HG03135 (cell line): ENCODE measurements at regions not wholly inside any gene's neighbourhood (a gene's known extent, or its start where the extent isn't known, plus 50 kb on each side); places are given as distances from the start of the nearest gene placed in this dataset.

Experiments
- ATAC-seq: cut with Tn5 transposase; IDR thresholded peaks from one replicate; pipeline ENCODE4 v1.9.1; 2021; ENCODE audit warnings: mild to moderate bottlenecking, moderate library complexity; ENCODE audit not compliant: unreplicated experiment

DNA sequence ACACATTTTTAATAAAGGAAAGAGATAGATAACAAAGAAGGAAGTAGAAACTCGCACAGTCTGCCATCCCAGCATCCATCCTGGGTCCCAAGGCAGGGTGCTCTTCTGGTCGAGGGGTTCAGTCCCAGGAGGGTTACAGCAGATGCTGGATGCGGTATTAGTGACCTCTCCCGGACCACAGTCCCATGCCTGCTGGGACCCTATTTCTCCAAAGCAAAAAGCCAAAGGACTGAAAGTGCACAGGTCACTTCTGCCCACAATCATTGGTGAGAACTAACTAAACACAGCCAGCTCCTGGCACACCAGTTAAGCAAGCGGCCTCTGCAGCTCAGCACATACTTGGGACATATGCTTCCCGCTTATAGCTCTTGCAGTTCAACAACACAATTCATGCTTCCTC lies 96.1 kb upstream of the HABP2 start:
- ATAC-seq: no peak

DNA sequence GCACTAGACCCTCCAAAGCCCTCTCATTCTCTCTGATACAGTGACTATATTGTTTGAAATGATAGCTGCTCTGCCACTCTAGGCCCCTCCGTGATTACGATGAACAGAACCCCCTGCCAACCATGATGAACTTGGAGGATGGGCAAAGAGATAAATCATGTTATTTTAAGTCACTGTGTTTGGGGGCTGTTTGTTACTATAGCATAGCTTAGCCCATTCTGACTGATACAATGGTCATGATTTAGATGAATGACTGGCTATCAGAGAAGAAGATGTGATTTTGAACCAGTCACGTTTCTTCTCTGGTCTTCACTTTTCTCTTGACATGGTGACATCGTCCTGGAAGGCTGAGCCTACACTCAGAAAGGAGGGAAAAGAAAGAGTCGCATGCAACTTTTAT lies 95.4 kb upstream of the HABP2 start:
- ATAC-seq: no peak

DNA sequence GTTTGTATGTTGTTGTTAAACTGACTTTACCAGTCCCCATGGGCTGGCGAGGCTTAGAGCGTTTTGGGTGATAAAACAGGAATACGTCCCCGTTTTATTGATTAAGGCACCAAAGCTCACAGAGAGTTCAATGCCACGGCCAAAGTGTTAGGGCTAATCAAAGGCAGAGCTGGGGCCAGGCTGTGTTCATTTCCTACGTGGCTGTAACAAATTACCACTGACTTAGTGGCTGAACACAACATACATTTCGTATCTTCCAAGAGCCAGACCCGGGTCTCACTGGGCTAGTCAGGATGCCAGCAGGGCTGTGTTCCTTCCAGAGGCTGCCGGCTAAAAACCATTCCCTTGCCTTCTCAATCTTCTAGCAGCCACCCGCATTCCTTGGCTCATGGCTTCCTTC lies 94.4 kb upstream of the HABP2 start:
- no peak for ATAC-seq

DNA sequence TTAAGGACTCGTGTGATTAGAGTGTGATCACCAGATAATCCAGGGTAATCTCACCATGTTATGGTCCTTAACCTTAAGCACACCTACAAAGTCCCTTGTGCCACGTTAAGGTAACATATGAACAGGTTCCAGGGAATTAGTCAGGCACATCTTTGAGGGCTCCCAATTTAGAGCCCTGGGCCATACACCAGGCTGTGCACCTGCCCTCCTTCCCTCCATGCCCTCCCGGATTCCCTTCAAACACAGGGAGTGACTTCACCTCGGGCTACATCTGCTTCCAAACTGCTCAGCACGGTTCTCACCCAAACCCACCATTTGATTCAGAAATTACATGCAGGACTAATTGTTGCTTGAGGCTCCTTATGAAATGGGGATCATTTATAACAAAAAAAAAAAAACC lies 93.9 kb upstream of the HABP2 start:
- ATAC-seq: no peak

DNA sequence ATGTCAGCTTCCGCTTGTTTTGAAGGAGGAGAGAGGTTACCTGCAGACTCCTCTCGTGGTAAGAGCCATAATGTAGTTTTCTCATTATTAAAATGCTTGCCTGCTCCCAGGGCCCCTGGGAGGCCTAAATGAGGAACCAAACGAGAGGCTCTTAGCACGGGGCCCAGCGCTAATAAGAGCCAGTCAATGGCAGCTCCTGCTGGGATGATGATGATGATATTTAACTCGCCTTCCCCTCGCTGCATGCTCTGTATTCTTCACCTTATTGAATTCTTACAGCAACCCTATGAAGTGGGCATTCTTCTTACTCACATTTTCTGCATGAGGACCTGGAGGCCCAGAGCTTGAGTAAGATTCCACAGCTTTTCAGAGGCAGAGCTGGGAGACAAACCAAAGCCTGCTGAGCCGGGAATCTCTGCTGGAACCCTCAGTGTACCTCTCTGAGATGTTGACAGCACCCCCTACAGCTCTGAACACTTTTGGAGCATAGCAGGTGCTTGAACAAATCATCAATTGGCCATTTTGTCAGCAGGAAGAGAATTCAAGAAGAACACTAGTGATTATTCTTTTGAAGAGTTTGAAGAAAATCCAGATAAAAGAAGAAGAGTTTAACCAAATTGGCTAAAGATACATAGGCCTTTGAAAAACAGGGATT lies 93.1 kb upstream of the HABP2 start:
- ATAC-seq: no peak

DNA sequence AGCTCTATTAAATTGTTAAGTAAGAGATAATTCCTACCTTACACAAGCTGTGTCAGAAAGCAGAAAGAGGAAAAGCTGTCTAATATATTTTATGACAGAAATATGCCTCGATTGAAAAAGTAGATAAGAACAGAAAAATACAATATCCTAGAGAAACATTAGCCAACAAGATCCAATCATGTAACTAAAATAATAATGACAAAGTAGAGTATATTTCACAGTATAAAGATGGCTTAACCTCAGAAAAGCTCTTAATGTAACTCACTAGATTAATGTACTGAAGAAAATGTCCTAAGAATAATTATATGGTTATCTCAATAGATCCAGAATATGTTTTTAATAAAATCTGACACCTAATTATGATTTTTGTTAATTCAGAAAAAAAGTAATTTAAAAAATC lies 89.8 kb upstream of the HABP2 start:
- ATAC-seq: no peak

DNA sequence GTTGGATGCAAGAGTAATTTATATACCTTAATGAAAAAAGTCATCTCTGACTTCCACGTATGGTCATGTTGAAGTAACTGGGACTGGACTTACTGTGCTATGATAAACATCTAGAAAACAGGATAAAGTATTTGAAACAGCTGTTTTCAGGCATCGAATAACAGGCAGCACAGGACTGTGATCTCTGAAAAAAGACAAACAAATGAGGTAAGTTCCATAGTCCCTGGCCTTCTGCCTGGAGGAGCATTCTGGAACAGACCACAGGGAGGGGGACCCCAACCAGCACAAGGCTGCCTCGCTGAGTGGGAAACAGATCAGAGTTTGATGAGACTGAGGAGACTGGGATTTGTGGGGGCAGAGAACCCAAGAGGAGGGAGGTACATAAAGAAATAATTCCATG lies 89.1 kb upstream of the HABP2 start:
- ATAC-seq: no peak

DNA sequence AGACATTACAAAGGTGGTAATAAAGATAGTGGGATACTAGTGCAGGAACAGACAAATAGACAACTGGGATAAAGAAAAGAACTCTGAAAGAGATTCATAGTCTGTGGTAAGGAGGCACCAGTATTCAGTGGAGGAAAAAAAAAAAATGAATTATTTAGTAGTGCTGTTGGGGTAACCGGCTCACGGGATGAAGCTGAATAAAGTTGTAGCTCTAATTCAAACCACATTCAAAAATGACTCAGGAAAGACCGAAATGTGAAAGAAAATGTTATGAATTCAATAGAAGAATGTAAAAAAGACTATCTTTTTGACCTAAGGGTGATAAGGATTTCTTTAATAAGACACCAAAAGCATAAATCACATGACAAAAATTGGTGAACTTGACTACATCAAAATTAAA lies 83.1 kb upstream of the HABP2 start:
- ATAC-seq: no peak

DNA sequence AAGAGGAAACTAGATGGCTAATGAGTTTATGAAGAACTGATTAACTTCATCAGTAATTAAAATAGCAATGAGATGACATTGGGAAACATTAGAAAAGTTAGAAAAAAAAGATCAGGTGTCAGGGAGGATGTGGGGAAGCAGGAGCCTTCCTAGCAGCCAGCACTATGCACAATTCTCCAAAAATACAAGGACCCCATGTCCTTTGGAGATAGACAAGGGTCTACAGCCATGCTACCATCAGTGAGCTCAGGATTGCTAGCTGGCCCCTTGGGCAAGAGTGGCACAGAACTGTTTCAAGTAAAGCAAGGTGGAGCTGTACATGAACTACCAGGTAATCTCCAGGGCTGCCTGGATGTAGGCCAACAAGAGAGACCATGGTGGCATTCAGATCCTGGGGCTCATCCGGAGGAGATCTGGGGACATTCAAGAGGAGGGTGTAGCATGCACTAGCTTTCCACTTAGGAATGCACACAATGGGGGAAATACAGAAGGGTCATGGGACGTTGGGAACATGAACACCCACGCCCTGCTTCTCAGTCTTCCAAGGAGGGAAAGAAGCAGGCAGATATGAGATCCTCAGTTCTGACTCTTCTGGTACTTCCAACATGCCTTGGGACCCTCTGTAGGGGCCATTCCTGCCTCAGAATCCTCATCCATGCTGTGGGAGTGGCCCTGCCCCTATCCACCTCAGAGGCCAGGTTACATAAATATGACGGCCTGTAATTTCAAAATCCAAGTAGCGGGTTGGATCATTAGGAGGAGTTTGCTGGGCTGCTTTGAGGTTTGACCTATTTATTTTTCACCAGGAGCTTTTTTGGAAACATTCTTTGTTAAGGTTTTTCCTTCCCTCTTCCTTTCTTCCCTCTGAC lies 82.2 kb upstream of the HABP2 start:
- no peak for ATAC-seq

DNA sequence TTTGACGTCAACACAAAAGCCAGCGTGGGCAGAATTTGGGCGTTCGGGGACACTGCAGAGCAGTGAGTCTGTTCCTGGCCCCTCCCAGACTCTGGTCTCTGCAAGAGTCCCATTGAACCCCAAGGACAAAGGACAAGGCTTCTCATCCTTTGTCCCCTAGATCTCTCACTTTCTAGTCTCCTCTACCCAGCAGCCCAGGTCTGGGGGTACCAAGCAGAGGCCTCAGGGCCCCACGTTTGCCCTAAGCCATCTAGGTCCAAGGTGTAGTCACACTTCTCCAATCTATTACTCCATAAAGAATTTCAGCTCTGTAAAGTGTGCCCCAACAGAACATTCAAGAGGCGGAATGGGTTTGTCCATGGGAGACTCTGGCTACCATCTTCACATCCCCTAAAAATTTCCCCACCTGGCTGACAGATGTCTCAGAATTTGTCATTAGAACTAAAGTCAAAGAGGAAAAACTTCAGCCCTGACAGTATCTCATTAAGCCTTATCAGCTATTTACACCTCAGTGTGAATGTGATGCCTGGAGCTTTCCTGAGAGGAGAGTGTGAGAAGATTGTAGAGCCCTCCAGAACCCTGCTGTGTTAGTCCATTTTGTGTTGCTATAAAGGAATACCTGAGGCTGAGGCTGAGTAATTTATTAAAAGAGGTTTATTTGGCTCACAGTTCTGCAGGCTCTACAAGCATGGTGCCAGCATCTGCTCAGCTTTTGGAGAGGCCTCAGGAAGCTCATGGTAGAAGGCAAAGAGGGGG lies 81.4 kb upstream of the HABP2 start:
- no peak for ATAC-seq

DNA sequence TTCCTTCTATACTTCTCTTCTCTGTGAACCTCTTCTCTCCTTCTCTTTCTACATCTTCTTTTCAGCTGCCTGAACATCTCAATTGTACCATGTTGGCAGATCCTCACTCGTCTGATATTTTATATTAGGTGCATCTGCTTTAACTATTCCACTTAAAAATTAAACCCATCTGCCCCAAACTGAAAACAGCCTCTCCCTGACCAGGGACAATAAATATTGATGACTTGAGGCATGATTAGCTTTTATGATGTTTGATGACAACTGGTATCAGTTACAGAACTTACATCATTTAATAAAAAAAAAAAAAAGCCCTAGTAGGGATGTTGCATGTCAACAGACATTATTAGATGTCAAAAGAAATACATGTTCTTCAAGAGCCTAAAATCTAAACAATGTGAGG lies 79.8 kb upstream of the HABP2 start:
- no peak for ATAC-seq

DNA sequence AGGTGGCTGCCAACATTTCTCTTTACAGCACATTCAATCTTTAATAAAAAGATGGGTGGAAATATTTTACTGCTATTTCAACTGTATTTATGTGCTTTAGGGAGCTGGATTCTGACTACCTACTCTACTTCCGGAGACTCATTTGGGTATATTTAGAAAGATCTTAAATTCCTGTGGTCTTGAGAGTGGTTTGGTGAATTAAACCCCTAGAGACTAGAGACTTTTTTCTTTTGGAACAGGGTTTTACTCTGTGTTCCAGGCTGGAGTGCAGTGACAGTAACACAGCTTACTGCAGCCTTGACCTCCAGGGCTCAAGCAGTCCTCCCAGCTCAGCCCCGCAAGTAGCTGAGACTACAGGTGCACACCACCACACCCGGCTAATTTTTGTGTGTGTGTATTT lies 79.0 kb upstream of the HABP2 start:
- ATAC-seq: no peak

DNA sequence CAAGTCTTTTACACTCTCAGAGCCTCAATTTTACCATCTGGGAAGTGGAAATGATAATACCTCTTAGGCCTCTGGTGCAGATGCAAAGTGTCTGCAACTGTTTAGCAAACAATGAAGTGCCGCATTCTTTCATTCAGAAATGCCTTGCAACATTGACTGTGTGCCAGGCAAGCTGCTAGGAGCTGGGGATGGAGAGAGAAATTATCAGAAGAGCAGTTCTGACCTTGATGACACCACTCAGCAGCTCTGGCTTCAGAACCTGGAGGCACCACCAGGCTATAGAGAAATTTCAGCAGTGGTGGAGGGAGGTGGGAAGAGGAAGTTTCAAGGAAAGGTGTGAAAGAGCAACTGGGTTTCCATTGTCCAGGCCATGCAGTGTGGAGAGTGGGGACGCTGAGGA lies 78.1 kb upstream of the HABP2 start:
- ATAC-seq: no peak

DNA sequence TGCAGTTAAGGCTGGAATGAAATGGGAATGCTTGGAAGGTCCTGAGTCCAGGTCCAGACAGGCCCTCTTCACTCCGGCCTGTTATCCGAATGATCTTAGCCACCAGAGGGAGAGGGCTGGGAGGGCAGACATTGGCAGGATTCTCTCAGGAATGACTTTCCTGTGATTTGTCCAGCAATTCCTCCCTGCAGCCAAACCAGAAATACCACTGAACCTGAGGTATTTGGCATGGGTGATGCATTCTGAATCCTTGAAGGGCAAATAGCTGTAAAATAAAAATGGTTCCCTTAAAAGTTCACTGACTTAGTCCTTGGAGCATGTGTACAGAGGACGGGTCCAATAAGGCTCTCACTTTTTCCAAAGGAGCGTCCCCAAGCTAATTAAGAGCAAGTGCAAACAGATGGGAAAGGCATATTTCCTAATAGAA lies 77.5 kb upstream of the HABP2 start:
- no peak for ATAC-seq

DNA sequence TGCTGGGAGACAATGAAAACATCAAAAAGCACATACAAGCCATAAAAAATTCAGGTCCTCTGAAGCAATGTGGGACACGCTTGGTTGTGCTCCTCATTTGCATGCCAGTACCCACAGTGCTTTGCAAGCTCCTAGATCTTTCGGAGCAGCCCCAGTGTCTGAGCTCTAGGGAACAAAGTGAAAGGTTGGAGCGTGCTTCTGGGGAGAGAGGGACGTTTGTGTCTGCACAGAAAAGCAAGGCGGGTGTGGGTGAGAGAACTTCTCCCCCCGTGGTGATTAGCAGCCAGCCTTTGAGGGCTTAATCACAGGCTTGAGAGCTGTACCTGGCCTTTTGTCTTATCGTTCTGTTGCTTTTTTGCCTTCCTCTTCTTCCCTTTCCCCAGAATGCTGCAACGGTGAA lies 76.7 kb upstream of the HABP2 start:
- ATAC-seq: no peak

DNA sequence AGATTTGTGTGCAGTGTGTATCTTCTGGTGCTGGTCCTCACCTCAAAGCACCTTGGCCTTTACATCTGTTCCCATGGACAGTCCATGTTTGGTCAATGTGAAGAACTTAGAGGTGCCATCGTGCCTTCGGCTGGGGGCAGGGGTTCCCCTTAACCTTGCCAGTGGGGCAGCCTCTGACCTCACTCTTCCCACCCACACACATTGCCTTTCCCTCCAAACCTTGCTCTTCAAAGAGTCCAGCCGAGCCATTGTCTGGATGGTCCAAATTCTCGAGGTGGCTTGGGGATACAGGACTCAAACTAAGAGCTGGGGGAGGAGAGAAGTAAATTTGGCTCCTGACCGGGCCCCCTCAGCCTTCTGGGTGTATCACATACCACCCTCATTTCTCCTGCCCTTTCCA lies 76.2 kb upstream of the HABP2 start:
- no peak for ATAC-seq

DNA sequence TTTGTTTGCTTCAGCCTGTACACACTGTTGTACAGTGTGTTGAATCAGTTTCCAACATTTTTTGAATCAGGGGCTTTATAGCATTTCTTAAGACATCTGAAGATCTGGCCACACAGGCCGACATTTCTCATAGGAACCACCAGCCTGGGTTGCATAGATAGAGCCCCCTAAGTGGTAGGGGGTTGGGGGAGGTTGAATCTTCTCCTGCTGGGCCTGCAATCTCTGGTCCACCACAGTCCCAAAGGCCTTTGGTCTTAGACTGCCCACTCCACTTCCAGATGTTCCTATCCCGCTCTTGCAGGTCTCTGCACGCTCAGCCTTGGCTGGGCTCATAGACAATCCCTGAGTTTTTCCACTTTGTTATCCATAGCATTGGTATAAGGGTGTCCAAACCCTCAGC lies 75.4 kb upstream of the HABP2 start:
- no peak for ATAC-seq

DNA sequence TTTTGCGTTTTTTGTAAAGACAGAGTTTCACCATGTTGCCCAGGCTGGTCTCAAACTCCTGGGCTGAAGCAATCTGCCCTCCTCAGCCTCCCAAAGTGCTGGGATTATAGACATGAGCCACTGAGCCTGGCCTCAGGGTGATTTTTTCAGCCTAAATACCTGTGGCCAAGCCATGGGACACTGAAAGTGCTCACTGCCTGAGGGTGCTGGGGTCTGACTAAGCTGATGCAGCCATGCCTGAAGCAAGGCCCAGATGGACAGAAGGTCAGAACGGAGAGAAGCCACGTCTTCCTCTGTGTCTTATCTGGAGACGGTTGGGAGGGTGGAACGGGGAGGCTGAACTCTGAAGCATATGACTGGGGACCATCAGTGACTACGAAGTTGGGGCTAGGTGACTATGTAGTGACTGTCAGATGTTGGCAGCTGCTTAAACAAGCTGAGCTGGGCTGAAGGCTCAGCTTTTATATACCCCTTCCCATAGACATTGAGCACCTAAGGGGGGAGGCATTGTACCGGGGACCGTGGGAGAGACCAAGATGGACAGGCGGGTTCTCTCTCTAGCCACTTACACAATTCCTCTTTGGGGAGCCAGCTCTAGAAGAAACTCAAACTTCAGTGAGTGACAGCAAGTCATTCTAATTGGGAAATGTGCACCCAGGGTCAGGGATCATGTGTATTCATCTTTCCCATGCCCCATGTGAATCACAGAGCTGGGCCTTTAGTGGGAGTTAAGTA lies 73.3 kb upstream of the HABP2 start:
- ATAC-seq: no peak

DNA sequence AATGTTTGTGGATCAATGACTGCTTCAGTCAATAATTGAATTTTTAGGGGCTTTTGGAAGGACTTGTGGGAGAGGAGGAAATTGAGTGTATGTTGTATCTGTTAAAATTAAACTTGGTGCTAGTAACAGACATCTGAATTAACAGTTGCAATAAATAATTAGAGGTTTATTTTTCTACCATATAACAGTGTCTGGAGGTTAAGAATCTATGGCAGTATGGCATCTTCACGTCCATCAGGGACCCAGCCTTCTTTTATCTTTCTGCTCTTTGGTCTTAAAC lies 72.8 kb upstream of the HABP2 start:
- no peak for ATAC-seq

DNA sequence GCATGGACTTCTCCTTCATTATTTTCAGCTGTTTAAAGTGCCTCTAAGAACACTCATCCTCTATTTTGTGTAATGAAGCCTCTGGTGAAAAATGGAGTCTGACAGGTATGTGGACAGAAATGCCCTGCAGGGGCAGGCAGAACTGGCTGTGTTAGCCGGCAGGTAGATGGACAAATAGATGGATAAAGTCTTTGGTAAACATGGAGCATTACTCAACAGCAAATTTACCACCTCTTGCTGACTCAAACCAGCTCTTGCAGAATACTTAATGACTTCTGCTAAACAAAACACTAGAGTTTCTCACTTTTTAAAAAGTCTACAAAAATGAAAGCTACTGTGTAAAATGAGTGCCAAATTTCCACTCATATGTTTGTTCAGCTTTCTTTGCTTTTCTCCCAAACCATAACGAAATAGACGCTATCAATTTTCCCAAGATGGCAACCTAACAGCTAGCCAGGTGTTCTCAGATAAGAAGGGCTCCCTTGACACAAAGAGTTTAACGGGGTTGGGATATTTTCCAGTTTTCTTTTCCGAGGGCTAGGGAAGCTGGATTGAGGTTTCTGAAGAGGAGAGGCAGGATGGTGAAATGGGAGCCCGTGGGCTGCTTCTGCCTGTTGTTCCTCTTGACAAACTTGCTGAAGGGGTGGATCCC lies 71.9 kb upstream of the HABP2 start:
- no peak for ATAC-seq

DNA sequence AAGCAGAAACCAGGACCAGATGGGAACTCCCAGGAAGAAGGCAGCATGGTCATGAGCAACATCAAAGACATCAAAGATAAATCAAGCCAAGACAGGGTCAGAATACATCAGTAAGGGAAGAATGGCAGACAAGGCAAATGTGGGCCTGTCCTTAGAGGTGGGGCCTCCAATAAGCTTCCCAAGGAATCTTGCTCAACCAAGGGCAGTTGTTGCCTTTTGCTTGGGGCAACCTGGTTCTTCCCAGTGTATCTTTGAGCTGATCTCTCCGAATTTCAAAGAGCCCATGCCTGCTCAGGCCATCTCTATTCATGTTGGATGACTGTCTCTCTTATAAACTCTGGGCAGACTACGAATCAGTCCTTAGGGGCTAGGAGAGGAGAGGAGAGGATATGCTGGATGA lies 68.4 kb upstream of the HABP2 start:
- ATAC-seq: no peak
